ENCODE measurements at regions not wholly inside any gene's neighbourhood (a gene's known extent, or its start where the extent isn't known, plus 50 kb on each side); places are given as distances from the start of the nearest gene placed in this dataset.

DNA sequence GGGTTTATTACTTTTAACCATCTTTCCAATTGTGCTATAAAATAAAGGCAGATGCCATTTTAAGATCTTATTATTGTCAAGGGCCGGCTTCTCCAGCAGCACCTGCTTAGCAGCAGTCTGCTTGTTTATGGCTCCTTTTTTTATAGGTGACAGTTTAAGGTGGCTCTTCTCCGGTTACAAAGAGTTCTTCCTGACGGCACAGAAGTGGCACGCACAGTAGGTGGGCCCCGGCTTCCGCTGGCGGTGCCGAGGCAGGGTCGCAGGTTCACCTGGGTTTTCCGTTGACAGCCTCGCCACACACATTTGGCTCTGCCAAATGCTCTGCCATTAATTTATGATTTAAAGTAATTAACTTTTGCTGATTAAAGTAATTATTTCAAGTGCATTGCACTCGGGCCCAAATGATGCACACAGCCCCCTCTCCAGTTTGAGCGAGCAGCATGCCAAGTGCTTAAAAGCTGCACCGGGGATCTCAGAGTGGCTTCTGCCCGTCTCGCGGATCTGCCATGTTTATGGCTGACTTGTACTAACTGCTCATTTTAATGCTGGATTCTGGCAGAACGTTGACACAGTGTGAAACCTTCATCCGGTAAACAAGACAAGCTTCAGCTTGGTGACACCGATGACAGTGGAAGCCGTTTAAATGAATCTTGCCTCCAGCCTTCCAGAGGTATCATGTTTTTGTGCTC, 355.1 kb upstream of the MKI67 start:
- TF ChIP-seq, protein P1, sequence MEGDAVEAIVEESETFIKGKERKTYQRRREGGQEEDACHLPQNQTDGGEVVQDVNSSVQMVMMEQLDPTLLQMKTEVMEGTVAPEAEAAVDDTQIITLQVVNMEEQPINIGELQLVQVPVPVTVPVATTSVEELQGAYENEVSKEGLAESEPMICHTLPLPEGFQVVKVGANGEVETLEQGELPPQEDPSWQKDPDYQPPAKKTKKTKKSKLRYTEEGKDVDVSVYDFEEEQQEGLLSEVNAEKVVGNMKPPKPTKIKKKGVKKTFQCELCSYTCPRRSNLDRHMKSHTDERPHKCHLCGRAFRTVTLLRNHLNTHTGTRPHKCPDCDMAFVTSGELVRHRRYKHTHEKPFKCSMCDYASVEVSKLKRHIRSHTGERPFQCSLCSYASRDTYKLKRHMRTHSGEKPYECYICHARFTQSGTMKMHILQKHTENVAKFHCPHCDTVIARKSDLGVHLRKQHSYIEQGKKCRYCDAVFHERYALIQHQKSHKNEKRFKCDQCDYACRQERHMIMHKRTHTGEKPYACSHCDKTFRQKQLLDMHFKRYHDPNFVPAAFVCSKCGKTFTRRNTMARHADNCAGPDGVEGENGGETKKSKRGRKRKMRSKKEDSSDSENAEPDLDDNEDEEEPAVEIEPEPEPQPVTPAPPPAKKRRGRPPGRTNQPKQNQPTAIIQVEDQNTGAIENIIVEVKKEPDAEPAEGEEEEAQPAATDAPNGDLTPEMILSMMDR (IDR thresholded peaks at IDR 0.05 in 2 of 3, conservative IDR thresholded peaks at IDR 0.05 in 1 of 3; ENCODE audit: borderline replicate concordance in 1 of 3, insufficient read depth in 1 of 3, low read depth in 2 of 3, low read length in 2 of 3): no peak
- TF ChIP-seq TCF7L2 (IDR thresholded peaks at IDR 0.05; ENCODE audit: borderline replicate concordance, extremely low read depth, insufficient read depth, insufficient read length) (no peak), RAD21 (IDR thresholded peaks at IDR 0.05; ENCODE audit: low read depth) (no peak), POLR2AphosphoS5 (IDR thresholded peaks at IDR 0.05; ENCODE audit: low read depth, low read length) (no peak), POLR2A (IDR thresholded peaks at IDR 0.05; ENCODE audit: borderline replicate concordance, extremely low read depth, insufficient read depth, insufficient read length) (no peak), EZH2 (IDR thresholded peaks at IDR 0.05) (no peak), ZFX (IDR thresholded peaks at IDR 0.05) (no peak), ELF1 (IDR thresholded peaks at IDR 0.05; ENCODE audit: borderline replicate concordance, low read depth) (no peak), SP1 (IDR thresholded peaks at IDR 0.05; ENCODE audit: low read depth) (no peak), SIN3A (IDR thresholded peaks at IDR 0.05; ENCODE audit: low read depth) (no peak)
